SK-N-SH (cell line): ENCODE measurements at regions not wholly inside any gene's neighbourhood (a gene's known extent, or its start where the extent isn't known, plus 50 kb on each side); places are given as distances from the start of the nearest gene placed in this dataset.

Experiments used
- CTCF ChIA-PET: fragments of 300-600, 350-600 bp; formaldehyde crosslinking; extraction: SDS; loops from one replicate; lab custom pipeline; 2021; lab: Yijun Ruan, JAX
- POLR2A ChIA-PET: fragments of 350-600 bp; sonication (Branson Sonifier 250); formaldehyde crosslinking; extraction: SDS; loops from one replicate; lab custom pipeline; 2020; ENCODE audit warnings: antibody characterized with exemption, inconsistent platforms; lab: Yijun Ruan, JAX
- DNase-seq: peaks from one replicate; pipeline ENCODE4 v3.0.0; 2012
- H2AFZ ChIP-seq: fragments of 200-600 bp; sonication (generic); 2 replicates; pipeline ENCODE4 v1.8.1; 2016; ENCODE audit warnings: antibody characterized with exemption, mild to moderate bottlenecking, low read depth
- H3F3A ChIP-seq: fragments of 200-600 bp; sonication (generic); replicated peaks from 2 replicates; pipeline ENCODE3; 2016; ENCODE audit warnings: antibody characterized with exemption, mild to moderate bottlenecking; ENCODE audit not compliant: insufficient read depth
- H3K27ac ChIP-seq, 2 experiments: fragments of 200-500 bp in 1 of 2; fragments of 200-600 bp in 1 of 2; sonication (Bioruptor generic) in 1 of 2; sonication (generic), shearing (Covaris generic) in 1 of 2; 2 replicates each; pipeline versions ENCODE4 v1.5.1 to v1.6.1; 2014 to 2016; ENCODE audit warnings: low read depth in 2 of 2, inconsistent platforms in 1 of 2, low read length in 1 of 2, mild to moderate bottlenecking in 1 of 2, mixed read lengths in 1 of 2
- H3K27me3 ChIP-seq: fragments of 200-600 bp; sonication (generic), shearing (Covaris generic); 2 replicates; pipeline ENCODE4 v1.6.1; 2016; ENCODE audit warnings: mixed run types; ENCODE audit not compliant: insufficient read depth
- H3K36me3 ChIP-seq, 2 experiments: fragments of 200-500 bp in 1 of 2; fragments of 200-600 bp in 1 of 2; sonication (Bioruptor generic) in 1 of 2; sonication (generic) in 1 of 2; replicated peaks in 1 of 2; 2 replicates each; pipeline versions ENCODE3 to v1.5.1; 2014 to 2016; ENCODE audit warnings: low read length in 1 of 2, mild to moderate bottlenecking in 1 of 2; ENCODE audit not compliant: insufficient read depth in 2 of 2, control insufficient read depth in 1 of 2
- H3K4me1 ChIP-seq, 2 experiments: fragments of 200-500 bp in 1 of 2; fragments of 200-600 bp in 1 of 2; sonication (Bioruptor generic) in 1 of 2; sonication (generic), shearing (Covaris generic) in 1 of 2; 2 replicates each; pipeline versions ENCODE4 v1.5.1 to v1.6.1; 2014 to 2016; ENCODE audit warnings: low read depth in 1 of 2, low read length in 1 of 2, mixed run types in 1 of 2; ENCODE audit not compliant: insufficient read depth in 2 of 2, control insufficient read depth in 1 of 2
- H3K4me2 ChIP-seq: fragments of 200-600 bp; sonication (generic), shearing (Covaris generic); 2 replicates; pipeline ENCODE4 v1.6.1; 2017; ENCODE audit warnings: mixed run types
- H3K4me3 ChIP-seq, 2 experiments: fragments of 200-500 bp in 1 of 2; fragments of 200-600 bp in 1 of 2; sonication (Bioruptor generic) in 1 of 2; sonication (generic), shearing (Covaris generic) in 1 of 2; 2 replicates each; pipeline versions ENCODE4 v1.5.1 to v1.8.1; 2014 to 2016; ENCODE audit warnings: low read depth in 2 of 2, inconsistent platforms in 1 of 2, low read length in 1 of 2, mild to moderate bottlenecking in 1 of 2, mixed read lengths in 1 of 2, moderate library complexity in 1 of 2
- H3K79me2 ChIP-seq: fragments of 200-600 bp; sonication (generic); 2 replicates; pipeline ENCODE4 v1.8.1; 2017; ENCODE audit warnings: mild to moderate bottlenecking; ENCODE audit not compliant: insufficient read depth
- H3K9ac ChIP-seq: fragments of 200-600 bp; sonication (generic); 2 replicates; pipeline ENCODE4 v1.6.1; 2017; ENCODE audit warnings: mixed run types
- H3K9me2 ChIP-seq: fragments of 200-600 bp; sonication (generic); 2 replicates; pipeline ENCODE4 v1.6.1; 2017; ENCODE audit warnings: mixed run types
- H3K9me3 ChIP-seq: fragments of 200-600 bp; sonication (generic); 2 replicates; pipeline ENCODE4 v1.6.1; 2017; ENCODE audit warnings: mixed run types, mild to moderate bottlenecking, moderate library complexity
- H4K20me1 ChIP-seq: fragments of 200-600 bp; sonication (generic); 2 replicates; pipeline ENCODE4 v1.6.1; 2017; ENCODE audit warnings: mild to moderate bottlenecking, mixed run types; ENCODE audit not compliant: insufficient read depth
- ELF1 ChIP-seq: IDR thresholded peaks from 2 replicates; pipeline ENCODE4 v1.4.0; 2012
- EP300 ChIP-seq, 2 experiments: IDR thresholded peaks; 2 replicates each; pipeline versions ENCODE4 v1.4.0 to v1.6.1; 2012; ENCODE audit warnings: borderline replicate concordance in 1 of 2, low read depth in 1 of 2, low read length in 1 of 2
- EZH2phosphoT487 ChIP-seq: fragments of 200-600 bp; sonication (generic); IDR thresholded peaks from 2 replicates; pipeline ENCODE4 v1.6.1; 2017; ENCODE audit warnings: low read depth, mixed run types, mild to moderate bottlenecking, antibody characterized with exemption, moderate library complexity, borderline replicate concordance
- FOSL2 ChIP-seq: IDR thresholded peaks from 2 replicates; pipeline ENCODE4 v1.4.0; 2012; ENCODE audit warnings: low read depth, mild to moderate bottlenecking, moderate library complexity, borderline replicate concordance
- FOXJ3 ChIP-seq: sonication (generic); formaldehyde crosslinking; IDR thresholded peaks from 2 replicates; pipeline ENCODE4 v1.5.1; 2020; ENCODE audit warnings: mild to moderate bottlenecking, missing genetic modification reagents
- MXI1 ChIP-seq: IDR thresholded peaks from 2 replicates; pipeline ENCODE4 v1.6.1; 2012; ENCODE audit warnings: mild to moderate bottlenecking, low read depth, low read length, improper control_type of control experiment
- RCOR1 ChIP-seq: fragments of 150-350 bp; IDR thresholded peaks from 2 replicates; pipeline ENCODE4 v1.6.1; 2017; ENCODE audit warnings: antibody characterized with exemption, low read length
- RXRA ChIP-seq: IDR thresholded peaks from 2 replicates; pipeline ENCODE4 v1.4.0; 2012; ENCODE audit warnings: low read depth, mild to moderate bottlenecking, borderline replicate concordance
- SIN3A ChIP-seq: IDR thresholded peaks from 2 replicates; pipeline ENCODE4 v1.6.1; 2012; ENCODE audit warnings: low read depth, mild to moderate bottlenecking, low read length, moderate library complexity, borderline replicate concordance
- SMC3 ChIP-seq: IDR thresholded peaks from 2 replicates; pipeline ENCODE4 v1.6.1; 2012; ENCODE audit warnings: low read depth, low read length, improper control_type of control experiment
- TCF12 ChIP-seq: IDR thresholded peaks from 2 replicates; pipeline ENCODE4 v1.4.0; 2012
- WGBS: methylation state at CpG from one replicate; pipeline ENCODE4 v1.1.6; 2017; ENCODE audit warnings: low lambda C conversion rate; 5-methylcytosine and 5-hydroxymethylcytosine counted together
- TF ChIP-seq, protein P1 (sequence below): IDR thresholded peaks from 2 replicates; pipeline ENCODE4 v1.4.0; 2012; ENCODE audit warnings: low read depth
- TF ChIP-seq, protein P2 (sequence below): IDR thresholded peaks from 2 replicates; pipeline ENCODE4 v1.4.0; 2012; ENCODE audit warnings: low read depth, borderline replicate concordance
- TF ChIP-seq, protein P3 (sequence below): IDR thresholded peaks from 2 replicates; pipeline ENCODE4 v1.6.1; 2012; ENCODE audit warnings: mild to moderate bottlenecking, low read depth, low read length, moderate library complexity
- TF ChIP-seq, protein P4 (sequence below): fragments of 200-600 bp; sonication (generic); IDR thresholded peaks from 2 replicates; pipeline ENCODE4 v1.6.1; 2017; ENCODE audit warnings: antibody characterized with exemption, mild to moderate bottlenecking, moderate library complexity

DNA sequence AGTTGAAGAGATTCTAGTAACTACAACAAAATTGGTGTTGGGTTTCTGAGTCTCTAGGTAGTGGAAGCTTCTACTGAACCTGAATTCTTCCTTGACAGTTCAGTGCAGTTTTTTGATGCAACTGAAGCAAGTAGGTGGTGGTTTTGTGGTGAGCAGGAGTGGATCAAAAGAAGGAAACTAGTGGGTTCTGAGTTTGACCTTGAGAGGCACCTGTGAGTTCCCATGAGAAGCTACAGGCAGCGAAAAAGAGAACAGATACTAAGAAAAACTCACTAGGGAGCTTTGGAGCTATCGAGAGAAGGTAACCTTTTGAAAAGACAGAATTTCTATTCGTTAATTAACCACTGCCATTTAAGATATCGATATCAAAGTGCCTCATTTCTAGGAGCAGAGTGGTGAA is 145.2 kb downstream of the PDHA2 start:
- no peak overlapping the region for H2AFZ ChIP-seq
- H4K20me1 ChIP-seq: no peaks in the 10 kb centered on the region
- H3K4me3 ChIP-seq: no peak overlapping the region
- H3K9ac ChIP-seq: no peak overlapping the region
- WGBS: 49% methylated on average over 4 of the region's 4 CpGs
- H3K9me3 ChIP-seq: no peaks in the 10 kb centered on the region
- ChIA-PET CTCF (interaction anchor here (0.6 kb wide), 1 partner anchor 24 kb away, joined by 3 read pairs; no protein-coding TSS in a partner anchor), POLR2A (no interaction called here)
- H3K4me2 ChIP-seq: no peak overlapping the region
- DNase-seq: no peak
- no peak overlapping the region for H3K27ac ChIP-seq
- no peaks in the 10 kb centered on the region for H3K36me3 ChIP-seq
- H3K4me1 ChIP-seq: no peaks in the 10 kb centered on the region
- H3K9me2 ChIP-seq: peaks cover 3% of the 10 kb centered on the region; the same call in 1 of the 2 replicates
- TF ChIP-seq, protein P1, sequence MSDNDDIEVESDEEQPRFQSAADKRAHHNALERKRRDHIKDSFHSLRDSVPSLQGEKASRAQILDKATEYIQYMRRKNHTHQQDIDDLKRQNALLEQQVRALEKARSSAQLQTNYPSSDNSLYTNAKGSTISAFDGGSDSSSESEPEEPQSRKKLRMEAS: no peak
- TF ChIP-seq, protein P2, sequence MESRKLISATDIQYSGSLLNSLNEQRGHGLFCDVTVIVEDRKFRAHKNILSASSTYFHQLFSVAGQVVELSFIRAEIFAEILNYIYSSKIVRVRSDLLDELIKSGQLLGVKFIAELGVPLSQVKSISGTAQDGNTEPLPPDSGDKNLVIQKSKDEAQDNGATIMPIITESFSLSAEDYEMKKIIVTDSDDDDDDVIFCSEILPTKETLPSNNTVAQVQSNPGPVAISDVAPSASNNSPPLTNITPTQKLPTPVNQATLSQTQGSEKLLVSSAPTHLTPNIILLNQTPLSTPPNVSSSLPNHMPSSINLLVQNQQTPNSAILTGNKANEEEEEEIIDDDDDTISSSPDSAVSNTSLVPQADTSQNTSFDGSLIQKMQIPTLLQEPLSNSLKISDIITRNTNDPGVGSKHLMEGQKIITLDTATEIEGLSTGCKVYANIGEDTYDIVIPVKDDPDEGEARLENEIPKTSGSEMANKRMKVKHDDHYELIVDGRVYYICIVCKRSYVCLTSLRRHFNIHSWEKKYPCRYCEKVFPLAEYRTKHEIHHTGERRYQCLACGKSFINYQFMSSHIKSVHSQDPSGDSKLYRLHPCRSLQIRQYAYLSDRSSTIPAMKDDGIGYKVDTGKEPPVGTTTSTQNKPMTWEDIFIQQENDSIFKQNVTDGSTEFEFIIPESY: no peak
- TF ChIP-seq RXRA (no peak), TCF12 (no peak), EZH2phosphoT487 (no peak), SIN3A (no peak), RCOR1 (no peak), FOXJ3 (CRISPR knock-in tag) (no peak), FOSL2 (no peak), ELF1 (no peak), EP300 (IDR thresholded peaks at IDR 0.05; ENCODE audit: borderline replicate concordance in 1 of 2, low read depth in 1 of 2, low read length in 1 of 2) (no peak), MXI1 (no peak), SMC3 (no peak)
- TF ChIP-seq, protein P3, sequence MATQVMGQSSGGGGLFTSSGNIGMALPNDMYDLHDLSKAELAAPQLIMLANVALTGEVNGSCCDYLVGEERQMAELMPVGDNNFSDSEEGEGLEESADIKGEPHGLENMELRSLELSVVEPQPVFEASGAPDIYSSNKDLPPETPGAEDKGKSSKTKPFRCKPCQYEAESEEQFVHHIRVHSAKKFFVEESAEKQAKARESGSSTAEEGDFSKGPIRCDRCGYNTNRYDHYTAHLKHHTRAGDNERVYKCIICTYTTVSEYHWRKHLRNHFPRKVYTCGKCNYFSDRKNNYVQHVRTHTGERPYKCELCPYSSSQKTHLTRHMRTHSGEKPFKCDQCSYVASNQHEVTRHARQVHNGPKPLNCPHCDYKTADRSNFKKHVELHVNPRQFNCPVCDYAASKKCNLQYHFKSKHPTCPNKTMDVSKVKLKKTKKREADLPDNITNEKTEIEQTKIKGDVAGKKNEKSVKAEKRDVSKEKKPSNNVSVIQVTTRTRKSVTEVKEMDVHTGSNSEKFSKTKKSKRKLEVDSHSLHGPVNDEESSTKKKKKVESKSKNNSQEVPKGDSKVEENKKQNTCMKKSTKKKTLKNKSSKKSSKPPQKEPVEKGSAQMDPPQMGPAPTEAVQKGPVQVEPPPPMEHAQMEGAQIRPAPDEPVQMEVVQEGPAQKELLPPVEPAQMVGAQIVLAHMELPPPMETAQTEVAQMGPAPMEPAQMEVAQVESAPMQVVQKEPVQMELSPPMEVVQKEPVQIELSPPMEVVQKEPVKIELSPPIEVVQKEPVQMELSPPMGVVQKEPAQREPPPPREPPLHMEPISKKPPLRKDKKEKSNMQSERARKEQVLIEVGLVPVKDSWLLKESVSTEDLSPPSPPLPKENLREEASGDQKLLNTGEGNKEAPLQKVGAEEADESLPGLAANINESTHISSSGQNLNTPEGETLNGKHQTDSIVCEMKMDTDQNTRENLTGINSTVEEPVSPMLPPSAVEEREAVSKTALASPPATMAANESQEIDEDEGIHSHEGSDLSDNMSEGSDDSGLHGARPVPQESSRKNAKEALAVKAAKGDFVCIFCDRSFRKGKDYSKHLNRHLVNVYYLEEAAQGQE: no peak
- TF ChIP-seq, protein P4, sequence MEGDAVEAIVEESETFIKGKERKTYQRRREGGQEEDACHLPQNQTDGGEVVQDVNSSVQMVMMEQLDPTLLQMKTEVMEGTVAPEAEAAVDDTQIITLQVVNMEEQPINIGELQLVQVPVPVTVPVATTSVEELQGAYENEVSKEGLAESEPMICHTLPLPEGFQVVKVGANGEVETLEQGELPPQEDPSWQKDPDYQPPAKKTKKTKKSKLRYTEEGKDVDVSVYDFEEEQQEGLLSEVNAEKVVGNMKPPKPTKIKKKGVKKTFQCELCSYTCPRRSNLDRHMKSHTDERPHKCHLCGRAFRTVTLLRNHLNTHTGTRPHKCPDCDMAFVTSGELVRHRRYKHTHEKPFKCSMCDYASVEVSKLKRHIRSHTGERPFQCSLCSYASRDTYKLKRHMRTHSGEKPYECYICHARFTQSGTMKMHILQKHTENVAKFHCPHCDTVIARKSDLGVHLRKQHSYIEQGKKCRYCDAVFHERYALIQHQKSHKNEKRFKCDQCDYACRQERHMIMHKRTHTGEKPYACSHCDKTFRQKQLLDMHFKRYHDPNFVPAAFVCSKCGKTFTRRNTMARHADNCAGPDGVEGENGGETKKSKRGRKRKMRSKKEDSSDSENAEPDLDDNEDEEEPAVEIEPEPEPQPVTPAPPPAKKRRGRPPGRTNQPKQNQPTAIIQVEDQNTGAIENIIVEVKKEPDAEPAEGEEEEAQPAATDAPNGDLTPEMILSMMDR: no peak
- H3K79me2 ChIP-seq: no peaks in the 10 kb centered on the region
- H3K27me3 ChIP-seq: no peaks in the 10 kb centered on the region
- H3F3A ChIP-seq: no peaks in the 10 kb centered on the region
